ENCODE measurements at regions not wholly inside any gene's neighbourhood (a gene's known extent, or its start where the extent isn't known, plus 50 kb on each side); places are given as distances from the start of the nearest gene placed in this dataset.

- Histone ChIP-seq H3K9me3 (no peaks in the 10 kb centered on the region), H3K4me1 (peaks cover 0 to 5% (median 0%) of the 10 kb centered on the region in 4 donors), H3K4me3 (no peak overlapping the region), H3K27ac (replicated peaks in 1 of 4) (no peak overlapping the region), H3K36me3 (no peaks in the 10 kb centered on the region), H3K27me3 (no peaks in the 10 kb centered on the region)
- intact Hi-C loops (cut with DNase I): no loop called here
- 34% methylated on average over 1 of the region's 1 CpG for WGBS
- TF ChIP-seq EP300 (IDR thresholded peaks at IDR 0.05): no peak
- no peak for TF ChIP-seq POLR2A (IDR thresholded peaks at IDR 0.05; ENCODE audit: low read depth)
- no peak for TF ChIP-seq POLR2AphosphoS5 (IDR thresholded peaks at IDR 0.05)
- TF ChIP-seq CTCF (IDR thresholded peaks at IDR 0.05): no peak
- DNase-seq (ENCODE audit: extremely low spot score): no peak
Measured at GRCh38 chr3:191889756-191890155, 428.8 kb downstream of the PYDC2 start.

- Histone ChIP-seq H3K27ac (replicated peaks in 1 of 4) (no peak overlapping the region), H3K36me3 (no peaks in the 10 kb centered on the region), H3K4me3 (no peak overlapping the region), H3K4me1 (peaks cover 0 to 5% (median 0%) of the 10 kb centered on the region in 4 donors), H3K27me3 (no peaks in the 10 kb centered on the region), H3K9me3 (no peaks in the 10 kb centered on the region)
- intact Hi-C loops (cut with DNase I): no loop called here
- no peak for DNase-seq (ENCODE audit: extremely low spot score)
- TF ChIP-seq POLR2AphosphoS5 (IDR thresholded peaks at IDR 0.05) (no peak), POLR2A (IDR thresholded peaks at IDR 0.05; ENCODE audit: low read depth) (no peak), CTCF (IDR thresholded peaks at IDR 0.05) (no peak), EP300 (IDR thresholded peaks at IDR 0.05) (no peak)
- 63% methylated on average over 1 of the region's 1 CpG for WGBS
Measured at GRCh38 chr3:191894406-191894805, 433.4 kb downstream of the PYDC2 start.

- Histone ChIP-seq H3K27me3 (no peaks in the 10 kb centered on the region), H3K4me1 (no peaks in the 10 kb centered on the region), H3K36me3 (no peaks in the 10 kb centered on the region), H3K27ac (replicated peaks in 1 of 4) (no peak overlapping the region), H3K9me3 (no peaks in the 10 kb centered on the region), H3K4me3 (no peak overlapping the region)
- DNase-seq (ENCODE audit: extremely low spot score): no peak
- intact Hi-C loops (cut with DNase I): no loop called here
- TF ChIP-seq CTCF (IDR thresholded peaks at IDR 0.05) (no peak), EP300 (IDR thresholded peaks at IDR 0.05) (no peak), POLR2AphosphoS5 (IDR thresholded peaks at IDR 0.05) (no peak), POLR2A (IDR thresholded peaks at IDR 0.05; ENCODE audit: low read depth) (no peak)
- WGBS: 73% methylated on average over 2 of the region's 2 CpGs
Measured at GRCh38 chr3:191901741-191902140, 440.8 kb downstream of the PYDC2 start.

GRCh38 chr3:191912616-191913204 is 451.7 kb downstream of the PYDC2 start:
- no peaks in the 10 kb centered on the region for H3K27me3 ChIP-seq
- 80% methylated on average over 11 of the region's 11 CpGs for WGBS
- no peak for TF ChIP-seq CTCF (IDR thresholded peaks at IDR 0.05)
- TF ChIP-seq EP300 (IDR thresholded peaks at IDR 0.05): no peak
- TF ChIP-seq POLR2A (IDR thresholded peaks at IDR 0.05; ENCODE audit: low read depth): no peak
- TF ChIP-seq POLR2AphosphoS5 (IDR thresholded peaks at IDR 0.05): no peak
- no peaks in the 10 kb centered on the region for H3K36me3 ChIP-seq
- no peak overlapping the region for H3K4me3 ChIP-seq
- H3K9me3 ChIP-seq: no peaks in the 10 kb centered on the region
- H3K27ac ChIP-seq (replicated peaks in 1 of 4): no peak overlapping the region
- intact Hi-C loops (cut with DNase I): no loop called here
- no peak for DNase-seq (ENCODE audit: extremely low spot score)
- H3K4me1 ChIP-seq: no peaks in the 10 kb centered on the region

- WGBS: 61% methylated on average over 2 of the region's 2 CpGs
- TF ChIP-seq CTCF (IDR thresholded peaks at IDR 0.05): no peak
- no peaks in the 10 kb centered on the region for H3K36me3 ChIP-seq
- H3K4me1 ChIP-seq: no peaks in the 10 kb centered on the region
- no peaks in the 10 kb centered on the region for H3K9me3 ChIP-seq
- intact Hi-C loops (cut with DNase I): no loop called here
- H3K27ac ChIP-seq (replicated peaks in 1 of 4): no peak overlapping the region
- DNase-seq (ENCODE audit: extremely low spot score): no peak
- no peaks in the 10 kb centered on the region for H3K27me3 ChIP-seq
- H3K4me3 ChIP-seq: no peak overlapping the region
Measured at GRCh38 chr3:191915712-191916111, 454.7 kb downstream of the PYDC2 start.

Data from esophagus muscularis mucosa (tissue), 4 donors.